Prostate gland (tissue), 2 donors: ENCODE measurements at regions not wholly inside any gene's neighbourhood (a gene's known extent, or its start where the extent isn't known, plus 50 kb on each side); places are given as distances from the start of the nearest gene placed in this dataset.

ENCODE experiments used
- DNase-seq: peaks from one replicate; pipeline ENCODE4 v3.0.0-alpha.2; 2019; ENCODE audit warnings: low spot score
- H3K27ac ChIP-seq, 2 donors: fragments of 200-600 bp; sonication (generic); 2 replicates each; pipeline ENCODE4 v1.5.1; 2017 to 2019
- H3K27me3 ChIP-seq: fragments of 200-600 bp; sonication (generic); replicated peaks from 2 replicates; pipeline ENCODE4 v1.5.1; 2019; ENCODE audit not compliant: insufficient read depth
- H3K36me3 ChIP-seq, 2 donors: fragments of 200-600 bp; sonication (generic); 1 replicate in 1 of 2; 2 replicates in 1 of 2; pipeline versions ENCODE4 v1.5.1 to v1.8.1; 2017 to 2019
- H3K4me1 ChIP-seq: fragments of 200-600 bp; sonication (generic); replicated peaks from 2 replicates; pipeline ENCODE4 v1.5.1; 2019
- H3K4me3 ChIP-seq, 2 donors: fragments of 200-600 bp; sonication (generic); 2 replicates each; pipeline ENCODE4 v1.5.1; 2017 to 2019
- H3K9me3 ChIP-seq: fragments of 200-600 bp; sonication (generic); 2 replicates; pipeline ENCODE4 v1.5.1; 2017
- POLR2A ChIP-seq: fragments of 450-650 bp; IDR thresholded peaks from one replicate; pipeline ENCODE4 v1.6.1; 2016; ENCODE audit warnings: antibody characterized with exemption, mild to moderate bottlenecking
- POLR2AphosphoS5 ChIP-seq: sonication (generic); formaldehyde crosslinking; IDR thresholded peaks from one replicate; pipeline ENCODE4 v1.6.1; 2017; ENCODE audit warnings: antibody characterized with exemption
- WGBS: methylation state at CpG from one replicate; pipeline ENCODE4 v1.1.5; 2018; 5-methylcytosine and 5-hydroxymethylcytosine counted together
- intact Hi-C: fragments of 100-400 bp; cut with DNase I; formaldehyde crosslinking; loops from one replicate; pipeline ENCODE4 v1.14.2; 2022
- TF ChIP-seq, protein P1 (sequence below), 4 experiments: fragments of 200-600 bp in 2 of 4; fragments of 450-650 bp in 2 of 4; sonication (generic) in 2 of 4; IDR thresholded peaks; 1 replicate in 3 of 4; 2 replicates in 1 of 4; pipeline ENCODE4 v1.5.1; 2016 to 2019; ENCODE audit warnings: antibody characterized with exemption in 4 of 4, mild to moderate bottlenecking in 2 of 4, moderate library complexity in 2 of 4

- intact Hi-C loops = no loop called here
- Histone ChIP-seq H3K4me3 (no peak overlapping the region), H3K27ac (no peak overlapping the region), H3K9me3 (no peaks in the 10 kb centered on the region), H3K4me1 (no peaks in the 10 kb centered on the region), H3K27me3 (no peaks in the 10 kb centered on the region), H3K36me3 (no peaks in the 10 kb centered on the region)
- TF ChIP-seq POLR2A = no peak
- TF ChIP-seq, protein P1, sequence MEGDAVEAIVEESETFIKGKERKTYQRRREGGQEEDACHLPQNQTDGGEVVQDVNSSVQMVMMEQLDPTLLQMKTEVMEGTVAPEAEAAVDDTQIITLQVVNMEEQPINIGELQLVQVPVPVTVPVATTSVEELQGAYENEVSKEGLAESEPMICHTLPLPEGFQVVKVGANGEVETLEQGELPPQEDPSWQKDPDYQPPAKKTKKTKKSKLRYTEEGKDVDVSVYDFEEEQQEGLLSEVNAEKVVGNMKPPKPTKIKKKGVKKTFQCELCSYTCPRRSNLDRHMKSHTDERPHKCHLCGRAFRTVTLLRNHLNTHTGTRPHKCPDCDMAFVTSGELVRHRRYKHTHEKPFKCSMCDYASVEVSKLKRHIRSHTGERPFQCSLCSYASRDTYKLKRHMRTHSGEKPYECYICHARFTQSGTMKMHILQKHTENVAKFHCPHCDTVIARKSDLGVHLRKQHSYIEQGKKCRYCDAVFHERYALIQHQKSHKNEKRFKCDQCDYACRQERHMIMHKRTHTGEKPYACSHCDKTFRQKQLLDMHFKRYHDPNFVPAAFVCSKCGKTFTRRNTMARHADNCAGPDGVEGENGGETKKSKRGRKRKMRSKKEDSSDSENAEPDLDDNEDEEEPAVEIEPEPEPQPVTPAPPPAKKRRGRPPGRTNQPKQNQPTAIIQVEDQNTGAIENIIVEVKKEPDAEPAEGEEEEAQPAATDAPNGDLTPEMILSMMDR (IDR thresholded peaks at IDR 0.05) = no peak
- TF ChIP-seq POLR2AphosphoS5 = no peak
- 90% methylated on average over 3 of the region's 3 CpGs for WGBS
- DNase-seq = no peak
These were observed 91.2 kb upstream of the FAM78B start for GRCh38 chr1:166258017-166258416.

DNA sequence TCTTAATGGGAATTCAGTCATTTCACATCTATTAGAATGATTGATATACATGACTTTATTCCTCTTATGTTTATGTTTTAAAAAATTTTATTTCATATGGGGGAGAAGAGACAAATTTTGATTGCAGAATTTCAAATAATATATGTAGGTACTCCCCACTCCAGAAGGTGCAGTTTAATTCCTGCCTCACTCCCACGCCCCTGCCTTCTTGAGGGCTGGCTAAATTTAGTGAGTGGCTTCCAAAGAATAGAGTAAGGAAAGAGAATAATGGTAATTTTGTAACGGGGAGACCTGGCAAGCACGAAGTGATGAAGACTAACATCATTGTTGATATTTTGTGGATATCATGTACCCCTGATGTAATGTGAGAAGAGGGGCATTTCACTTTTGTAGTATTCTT is 94.7 kb upstream of the FAM78B start:
- Histone ChIP-seq H3K9me3 (no peaks in the 10 kb centered on the region), H3K27ac (no peak overlapping the region), H3K4me1 (no peaks in the 10 kb centered on the region), H3K27me3 (no peaks in the 10 kb centered on the region), H3K4me3 (no peak overlapping the region), H3K36me3 (no peaks in the 10 kb centered on the region)
- intact Hi-C loops = no loop called here
- 85% methylated on average over 3 of the region's 3 CpGs for WGBS
- no peak for DNase-seq
- TF ChIP-seq POLR2A (no peak), POLR2AphosphoS5 (no peak)
- TF ChIP-seq, protein P1 (IDR thresholded peaks at IDR 0.05) = no peak

DNA sequence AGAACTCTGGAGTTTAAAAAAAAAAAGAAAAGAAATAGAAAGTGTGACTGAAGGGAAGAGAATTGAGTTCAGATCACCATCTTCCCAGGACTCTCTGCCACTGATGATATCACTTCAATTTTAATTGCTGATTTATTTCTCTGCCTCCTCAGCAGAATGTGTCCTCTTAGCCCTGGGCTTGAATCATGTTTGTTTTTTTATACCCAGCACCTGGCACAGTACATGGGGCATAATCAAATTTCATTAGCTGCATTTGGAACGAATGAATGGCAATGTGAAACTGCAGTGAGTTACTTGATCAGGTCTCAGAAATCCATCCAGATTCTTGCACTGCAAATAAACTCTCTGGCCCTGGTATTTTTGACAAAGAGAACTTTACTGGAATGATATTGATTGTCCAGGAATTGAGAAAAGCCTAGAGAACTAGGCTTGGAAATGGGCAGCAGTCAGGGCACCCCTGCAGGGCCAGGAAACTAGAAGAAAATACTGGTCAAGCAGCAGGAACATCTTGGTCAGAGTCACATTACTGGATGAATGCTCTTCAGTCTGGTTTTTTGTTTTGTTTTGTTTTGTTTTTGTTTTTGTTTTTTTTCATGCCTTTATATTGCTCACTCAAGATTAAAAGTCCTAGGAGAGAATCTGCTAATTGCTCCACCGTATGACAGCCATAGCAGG is 103.8 kb upstream of the FAM78B start:
- 66% methylated on average over 2 of the region's 2 CpGs for WGBS
- intact Hi-C loops = no loop called here
- H3K27me3 ChIP-seq = no peaks in the 10 kb centered on the region
- H3K4me3 ChIP-seq = no peak overlapping the region
- H3K27ac ChIP-seq = no peak overlapping the region
- DNase-seq = no peak
- no peaks in the 10 kb centered on the region for H3K4me1 ChIP-seq
- H3K36me3 ChIP-seq = no peaks in the 10 kb centered on the region
- H3K9me3 ChIP-seq = no peaks in the 10 kb centered on the region
- TF ChIP-seq POLR2AphosphoS5 (no peak), POLR2A (no peak)
- TF ChIP-seq, protein P1 (IDR thresholded peaks at IDR 0.05) = no peak

GRCh38 chr1:166271151-166271538 is 104.3 kb upstream of the FAM78B start:
- no peaks in the 10 kb centered on the region for H3K4me1 ChIP-seq
- intact Hi-C loops = no loop called here
- H3K27me3 ChIP-seq = no peaks in the 10 kb centered on the region
- no peaks in the 10 kb centered on the region for H3K9me3 ChIP-seq
- no peaks in the 10 kb centered on the region for H3K36me3 ChIP-seq
- TF ChIP-seq POLR2A (no peak), POLR2AphosphoS5 (no peak)
- TF ChIP-seq, protein P1 (IDR thresholded peaks at IDR 0.05) = no peak
- 42% methylated on average over 1 of the region's 1 CpG for WGBS
- DNase-seq = no peak
- no peak overlapping the region for H3K27ac ChIP-seq
- H3K4me3 ChIP-seq = no peak overlapping the region

GRCh38 chr1:166272155-166272554 is 105.4 kb upstream of the FAM78B start:
- Histone ChIP-seq H3K4me1 (no peaks in the 10 kb centered on the region), H3K36me3 (no peaks in the 10 kb centered on the region), H3K9me3 (no peaks in the 10 kb centered on the region), H3K27ac (no peak overlapping the region), H3K27me3 (no peaks in the 10 kb centered on the region), H3K4me3 (no peak overlapping the region)
- intact Hi-C loops = loop anchor here (2.0 kb wide), 1 partner anchor 53 kb away; no protein-coding TSS in a partner anchor
- no peak for DNase-seq
- 97% methylated on average over 1 of the region's 1 CpG for WGBS
- TF ChIP-seq, protein P1 (IDR thresholded peaks at IDR 0.05) = no peak
- TF ChIP-seq POLR2AphosphoS5 = no peak
- TF ChIP-seq POLR2A = no peak
